ENCODE measurements at regions not wholly inside any gene's neighbourhood (a gene's known extent, or its start where the extent isn't known, plus 50 kb on each side); places are given as distances from the start of the nearest gene placed in this dataset.

GRCh38 chr22:23405366-23405851 lies 174.7 kb downstream of the IGLL1 start (continued):
- TF ChIP-seq ATM (IDR thresholded peaks at IDR 0.05; ENCODE audit: borderline replicate concordance) (no peak), MLX (CRISPR knock-in tag; IDR thresholded peaks at IDR 0.05) (no peak), NAIF1 (CRISPR knock-in tag; IDR thresholded peaks at IDR 0.05; ENCODE audit: borderline replicate concordance) (no peak), ZBTB14 (CRISPR knock-in tag; IDR thresholded peaks at IDR 0.05) (no peak), SETDB1 (CRISPR knock-in tag; IDR thresholded peaks at IDR 0.05; ENCODE audit: borderline replicate concordance) (no peak), ZNF800 (CRISPR knock-in tag; IDR thresholded peaks at IDR 0.05) (no peak)

- Histone ChIP-seq H3K9ac (ENCODE audit: insufficient read depth, low read depth, low read length) (no peak overlapping the region), H3K79me2 (ENCODE audit: insufficient read depth, low read length) (no peaks in the 10 kb centered on the region), H3K27me3 (ENCODE audit: control insufficient read depth in 1 of 2, insufficient read depth in 2 of 2, low read length in 2 of 2) (peaks cover 0 to 2% of the 10 kb centered on the region in 2 experiments; a peak in 2 of 5 replicates), H3K27ac (ENCODE audit: extremely low read length, insufficient read depth, low read length) (no peak overlapping the region), H3K36me3 (replicated peaks in 1 of 2; ENCODE audit: control insufficient read depth in 1 of 2, insufficient read depth in 2 of 2, low read length in 2 of 2) (no peaks in the 10 kb centered on the region), H3K4me2 (ENCODE audit: low read depth, low read length) (no peak overlapping the region), H4K20me1 (ENCODE audit: insufficient read depth, low read length) (no peaks in the 10 kb centered on the region), H3K4me3 (replicated peaks in 1 of 3; ENCODE audit: insufficient read depth in 1 of 3, low read depth in 2 of 3, low read length in 3 of 3) (no peak overlapping the region), H3K4me1 (ENCODE audit: insufficient read depth, low read length) (peaks cover 9% of the 10 kb centered on the region), H3K9me3 (ENCODE audit: low read length) (no peaks in the 10 kb centered on the region), H2AFZ (ENCODE audit: low read length) (no peak overlapping the region)
- in situ Hi-C loops (cut with HindIII; ENCODE audit: extremely low pct_ligation_motif_present, low pct_unique_long_range_greater_than_20kb), result no loop called here
- no TSS peak for BruUV-seq (replicated peaks)
- intact Hi-C loops (cut with micrococcal nuclease; ENCODE audit: unreplicated experiment), result no loop called here
- WGBS (ENCODE audit: low lambda C conversion rate), result 0% methylated on average over 2 of the region's 11 CpGs
- DNase-seq (ENCODE audit: low spot score) (peak; percentile 35), ATAC-seq (peak; percentile 71), FAIRE-seq (no peak)
- CTCF ChIA-PET (ENCODE audit: low intra/inter-chr PET ratio, low total read pairs), result no interaction called here
- POLR2A ChIA-PET, result no interaction called here
- TF ChIP-seq SMAD1 (CRISPR knock-in tag; IDR thresholded peaks at IDR 0.05; ENCODE audit: borderline replicate concordance, low read depth) (no peak), RNF2 (conservative IDR thresholded peaks at IDR 0.05; ENCODE audit: low read depth) (no peak), CCAR2 (optimal IDR thresholded peaks at IDR 0.05; ENCODE audit: low read depth, low read length) (no peak), ZBTB2 (CRISPR knock-in tag; IDR thresholded peaks at IDR 0.05; ENCODE audit: low read depth) (peak; percentile 33; the same call in 1 of the 2 replicates), POLR2AphosphoS2 (IDR thresholded peaks at IDR 0.05; ENCODE audit: low read depth, low read length) (no peak), EED (CRISPR knock-in tag; IDR thresholded peaks at IDR 0.05) (no peak), NRL (CRISPR knock-in tag; IDR thresholded peaks at IDR 0.05; ENCODE audit: borderline replicate concordance) (peak; percentile 86; the same call in 1 of the 2 replicates), RBAK (CRISPR knock-in tag; IDR thresholded peaks at IDR 0.05) (peak; percentile 87), EZH2 (conservative IDR thresholded peaks at IDR 0.05; ENCODE audit: low read depth, low read length) (no peak), SP1 (IDR thresholded peaks at IDR 0.05) (no peak), SP1 (CRISPR knock-in tag; IDR thresholded peaks at IDR 0.05) (peak; percentile 39; the same call in 1 of the 2 replicates), FOSL2 (CRISPR knock-in tag; IDR thresholded peaks at IDR 0.05) (peak; percentile 46; the same call in 1 of the 2 replicates), ZBTB42 (CRISPR knock-in tag; IDR thresholded peaks at IDR 0.05) (no peak), ZBTB7B (CRISPR knock-in tag; IDR thresholded peaks at IDR 0.05) (no peak)
These were observed 175.3 kb downstream of the IGLL1 start for GRCh38 chr22:23404689-23405365.
